SH-SY5Y (cell line): ENCODE measurements at regions not wholly inside any gene's neighbourhood (a gene's known extent, or its start where the extent isn't known, plus 50 kb on each side); places are given as distances from the start of the nearest gene placed in this dataset.

Experiments used
- GATA2 ChIP-seq: IDR thresholded peaks from 2 replicates; pipeline ENCODE4 v1.6.1; 2011; ENCODE audit warnings: mild to moderate bottlenecking, low read depth, low read length
- GATA3 ChIP-seq: IDR thresholded peaks from 2 replicates; pipeline ENCODE4 v1.6.1; 2011; ENCODE audit warnings: low read depth, mild to moderate bottlenecking, low read length, moderate library complexity

GRCh38 chr1:212179394-212180076, 105.7 kb upstream of the PPP2R5A start:
- TF ChIP-seq GATA3: no peak
- no peak for TF ChIP-seq GATA2
